Loucy (cell line): ENCODE measurements at regions not wholly inside any gene's neighbourhood (a gene's known extent, or its start where the extent isn't known, plus 50 kb on each side); places are given as distances from the start of the nearest gene placed in this dataset.

ENCODE experiments used
- H2AFZ ChIP-seq: fragments of 200-600 bp; sonication (generic); 2 replicates; pipeline ENCODE4 v1.6.0; 2016; ENCODE audit warnings: antibody characterized with exemption, mild to moderate bottlenecking, low read length, moderate library complexity
- H3F3A ChIP-seq: fragments of 200-600 bp; 2 replicates; pipeline ENCODE4 v1.6.0; 2016; ENCODE audit warnings: antibody characterized with exemption, low read depth, mild to moderate bottlenecking
- H3K27me3 ChIP-seq: fragments of 200-600 bp; sonication (generic); 2 replicates; pipeline ENCODE4 v1.6.1; 2014; ENCODE audit warnings: low read length, mild to moderate bottlenecking; ENCODE audit not compliant: insufficient read depth, poor library complexity, severe bottlenecking
- H3K36me3 ChIP-seq: fragments of 200-600 bp; sonication (generic); 2 replicates; pipeline ENCODE4 v1.6.1; 2016; ENCODE audit warnings: low read length; ENCODE audit not compliant: insufficient read depth
- H3K4me1 ChIP-seq: fragments of 200-600 bp; sonication (generic); 2 replicates; pipeline ENCODE4 v1.5.1; 2014; ENCODE audit warnings: low read length, mild to moderate bottlenecking; ENCODE audit not compliant: insufficient read depth, poor library complexity, severe bottlenecking
- H3K4me2 ChIP-seq: fragments of 200-600 bp; sonication (generic); 2 replicates; pipeline ENCODE4 v1.6.0; 2014; ENCODE audit warnings: antibody characterized with exemption, low read length, low read depth, mild to moderate bottlenecking; ENCODE audit not compliant: poor library complexity, severe bottlenecking
- H3K4me3 ChIP-seq: fragments of 200-600 bp; sonication (generic); 2 replicates; pipeline ENCODE4 v1.5.1; 2014; ENCODE audit warnings: low read length, mild to moderate bottlenecking, mixed read lengths; ENCODE audit not compliant: poor library complexity, severe bottlenecking
- H3K79me2 ChIP-seq: fragments of 200-600 bp; sonication (generic); 2 replicates; pipeline ENCODE4 v1.6.1; 2014; ENCODE audit warnings: low read length; ENCODE audit not compliant: insufficient read depth
- H3K9ac ChIP-seq: fragments of 200-600 bp; sonication (generic); 2 replicates; pipeline ENCODE4 v1.6.0; 2014; ENCODE audit warnings: mild to moderate bottlenecking, low read depth, low read length, moderate library complexity; ENCODE audit not compliant: poor library complexity, severe bottlenecking
- H3K9me2 ChIP-seq: fragments of 200-600 bp; sonication (generic); replicated peaks from 2 replicates; pipeline ENCODE4 v1.6.1; 2016; ENCODE audit warnings: low read depth, low read length, mixed read lengths
- H3K9me3 ChIP-seq: fragments of 200-600 bp; sonication (generic); 2 replicates; pipeline ENCODE4 v1.6.1; 2014; ENCODE audit warnings: mild to moderate bottlenecking, antibody characterized with exemption, low read length, low read depth; ENCODE audit not compliant: insufficient read depth
- H4K20me1 ChIP-seq: fragments of 200-600 bp; sonication (generic); 2 replicates; pipeline ENCODE4 v1.6.0; 2014; ENCODE audit warnings: antibody characterized with exemption, low read length, mild to moderate bottlenecking; ENCODE audit not compliant: insufficient read depth, poor library complexity, severe bottlenecking
- EZH2phosphoT487 ChIP-seq: fragments of 200-600 bp; IDR thresholded peaks from 2 replicates; pipeline ENCODE4 v1.6.1; 2018; ENCODE audit warnings: antibody characterized with exemption, mild to moderate bottlenecking, moderate library complexity, borderline replicate concordance
- TF ChIP-seq, protein P1 (sequence below): fragments of 200-600 bp; sonication (generic); conservative IDR thresholded peaks from 2 replicates; pipeline ENCODE4 v1.5.1; 2014; ENCODE audit warnings: mild to moderate bottlenecking, antibody characterized with exemption, low read length

DNA sequence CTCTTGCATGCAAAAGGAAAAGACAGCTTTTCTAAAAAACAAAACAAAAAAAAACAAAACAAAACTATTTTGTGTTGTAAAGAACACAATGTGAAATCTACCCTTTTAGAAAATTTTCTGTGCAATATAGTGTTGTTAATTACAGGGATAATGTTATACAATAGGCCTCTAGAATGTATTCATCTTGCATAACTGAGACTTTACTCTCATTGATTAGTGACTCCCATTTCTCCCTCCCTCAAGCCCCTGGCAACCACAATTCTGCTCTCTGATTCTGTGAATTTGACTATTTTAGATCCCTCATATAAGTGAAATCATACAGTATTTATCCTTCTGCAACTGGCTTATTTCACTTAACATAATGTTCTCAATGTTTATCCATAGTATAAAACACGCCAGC lies 234.1 kb downstream of the TMEM161B start:
- Histone ChIP-seq H3F3A (no peaks in the 10 kb centered on the region), H3K79me2 (no peaks in the 10 kb centered on the region), H4K20me1 (no peaks in the 10 kb centered on the region), H3K4me1 (no peaks in the 10 kb centered on the region), H3K9me3 (no peaks in the 10 kb centered on the region), H3K4me3 (no peak overlapping the region), H3K9me2 (no peaks in the 10 kb centered on the region), H3K4me2 (no peak overlapping the region), H3K9ac (no peak overlapping the region), H3K36me3 (no peaks in the 10 kb centered on the region), H3K27me3 (no peaks in the 10 kb centered on the region), H2AFZ (no peak overlapping the region)
- TF ChIP-seq, protein P1, sequence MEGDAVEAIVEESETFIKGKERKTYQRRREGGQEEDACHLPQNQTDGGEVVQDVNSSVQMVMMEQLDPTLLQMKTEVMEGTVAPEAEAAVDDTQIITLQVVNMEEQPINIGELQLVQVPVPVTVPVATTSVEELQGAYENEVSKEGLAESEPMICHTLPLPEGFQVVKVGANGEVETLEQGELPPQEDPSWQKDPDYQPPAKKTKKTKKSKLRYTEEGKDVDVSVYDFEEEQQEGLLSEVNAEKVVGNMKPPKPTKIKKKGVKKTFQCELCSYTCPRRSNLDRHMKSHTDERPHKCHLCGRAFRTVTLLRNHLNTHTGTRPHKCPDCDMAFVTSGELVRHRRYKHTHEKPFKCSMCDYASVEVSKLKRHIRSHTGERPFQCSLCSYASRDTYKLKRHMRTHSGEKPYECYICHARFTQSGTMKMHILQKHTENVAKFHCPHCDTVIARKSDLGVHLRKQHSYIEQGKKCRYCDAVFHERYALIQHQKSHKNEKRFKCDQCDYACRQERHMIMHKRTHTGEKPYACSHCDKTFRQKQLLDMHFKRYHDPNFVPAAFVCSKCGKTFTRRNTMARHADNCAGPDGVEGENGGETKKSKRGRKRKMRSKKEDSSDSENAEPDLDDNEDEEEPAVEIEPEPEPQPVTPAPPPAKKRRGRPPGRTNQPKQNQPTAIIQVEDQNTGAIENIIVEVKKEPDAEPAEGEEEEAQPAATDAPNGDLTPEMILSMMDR: no peak
- no peak for TF ChIP-seq EZH2phosphoT487

GRCh38 chr5:88033191-88033590 lies 235.5 kb downstream of the TMEM161B start:
- no peaks in the 10 kb centered on the region for H3K9me2 ChIP-seq
- H3K4me2 ChIP-seq: no peak overlapping the region
- no peaks in the 10 kb centered on the region for H3K4me1 ChIP-seq
- H3K27me3 ChIP-seq: no peaks in the 10 kb centered on the region
- no peaks in the 10 kb centered on the region for H3F3A ChIP-seq
- H4K20me1 ChIP-seq: no peaks in the 10 kb centered on the region
- H2AFZ ChIP-seq: no peak overlapping the region
- H3K36me3 ChIP-seq: no peaks in the 10 kb centered on the region
- H3K9ac ChIP-seq: no peak overlapping the region
- no peaks in the 10 kb centered on the region for H3K9me3 ChIP-seq
- no peak overlapping the region for H3K4me3 ChIP-seq
- H3K79me2 ChIP-seq: no peaks in the 10 kb centered on the region
- TF ChIP-seq, protein P1: no peak
- no peak for TF ChIP-seq EZH2phosphoT487

DNA sequence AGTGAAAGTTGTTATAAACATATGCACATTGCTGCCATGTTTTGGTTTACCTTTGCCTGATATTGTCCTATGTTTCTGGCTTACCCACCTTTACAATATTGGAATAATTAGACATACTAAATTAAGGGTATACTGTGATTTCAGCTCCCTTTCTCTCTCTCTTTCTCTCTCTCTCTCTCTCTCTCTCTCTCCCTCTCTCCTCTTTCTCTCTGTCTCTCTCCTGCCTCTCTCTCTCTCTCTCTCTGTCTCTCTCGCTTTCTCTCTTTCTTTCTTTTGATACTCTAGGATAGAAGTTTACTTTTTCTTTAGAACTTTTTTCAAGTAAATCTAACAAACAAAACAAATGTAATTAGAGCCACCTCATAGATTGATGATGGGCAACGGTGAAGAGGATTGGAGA lies 239.6 kb downstream of the TMEM161B start:
- Histone ChIP-seq H3K9me3 (no peaks in the 10 kb centered on the region), H2AFZ (no peak overlapping the region), H3F3A (no peaks in the 10 kb centered on the region), H3K4me1 (no peaks in the 10 kb centered on the region), H3K36me3 (no peaks in the 10 kb centered on the region), H3K4me3 (no peak overlapping the region), H3K27me3 (no peaks in the 10 kb centered on the region), H3K79me2 (no peaks in the 10 kb centered on the region), H4K20me1 (no peaks in the 10 kb centered on the region), H3K4me2 (no peak overlapping the region), H3K9ac (no peak overlapping the region), H3K9me2 (no peaks in the 10 kb centered on the region)
- TF ChIP-seq, protein P1: no peak
- no peak for TF ChIP-seq EZH2phosphoT487
